Thyroid gland (tissue), 4 donors: ENCODE measurements at regions not wholly inside any gene's neighbourhood (a gene's known extent, or its start where the extent isn't known, plus 50 kb on each side); places are given as distances from the start of the nearest gene placed in this dataset.

ENCODE experiments used
- DNase-seq, 2 donors: peaks; one replicate each; pipeline ENCODE4 v3.0.0-alpha.2; 2019
- H3K27ac ChIP-seq, 3 donors: fragments of 200-600 bp; sonication (generic); 1 replicate in 2 of 3; 2 replicates in 1 of 3; pipeline ENCODE4 v1.5.1; 2016 to 2019; ENCODE audit warnings: mild to moderate bottlenecking in 1 of 3, moderate library complexity in 1 of 3
- H3K27me3 ChIP-seq: fragments of 200-600 bp; sonication (generic); one replicate; pipeline ENCODE4 v1.5.1; 2019
- H3K36me3 ChIP-seq, 2 donors: fragments of 200-600 bp; sonication (generic); one replicate each; pipeline ENCODE4 v1.5.1; 2016 to 2019
- H3K4me1 ChIP-seq, 2 donors: fragments of 200-600 bp; sonication (generic); one replicate each; pipeline ENCODE4 v1.5.1; 2017 to 2019
- H3K4me3 ChIP-seq, 3 donors: fragments of 200-600 bp; sonication (generic); replicated peaks in 1 of 3; 1 replicate in 2 of 3; 2 replicates in 1 of 3; pipeline ENCODE4 v1.5.1; 2016; ENCODE audit warnings: mild to moderate bottlenecking in 1 of 3
- H3K9me3 ChIP-seq: fragments of 200-600 bp; sonication (generic); one replicate; pipeline ENCODE4 v1.5.1; 2017
- POLR2A ChIP-seq, 2 donors: fragments of 450-650 bp; IDR thresholded peaks; one replicate each; pipeline ENCODE4 v1.6.1; 2017; ENCODE audit warnings: antibody characterized with exemption in 2 of 2, mild to moderate bottlenecking in 2 of 2, moderate library complexity in 1 of 2
- WGBS, 2 donors: methylation state at CpG; one replicate each; pipeline ENCODE4 v1.1.5; 2017; 5-methylcytosine and 5-hydroxymethylcytosine counted together
- intact Hi-C: fragments of 100-400 bp; cut with DNase I; formaldehyde crosslinking; loops from one replicate; pipeline ENCODE4 v1.15.1; 2023
- TF ChIP-seq, protein P1 (sequence below), 6 experiments: fragments of 200-600 bp in 3 of 6; fragments of 450-650 bp in 3 of 6; sonication (generic) in 3 of 6; IDR thresholded peaks; one replicate each; pipeline ENCODE4 v1.5.1; 2016 to 2019; ENCODE audit warnings: antibody characterized with exemption in 6 of 6, mild to moderate bottlenecking in 2 of 6, inconsistent platforms in 1 of 6, moderate library complexity in 1 of 6

GRCh38 chr1:98460136-98460535 is 201.4 kb upstream of the SNX7 start:
- H3K27ac ChIP-seq, result no peak overlapping the region
- no peaks in the 10 kb centered on the region for H3K27me3 ChIP-seq
- TF ChIP-seq POLR2A (IDR thresholded peaks at IDR 0.05), result no peak
- DNase-seq, result no peak
- no peaks in the 10 kb centered on the region for H3K9me3 ChIP-seq
- H3K4me3 ChIP-seq, result no peak overlapping the region
- 18 to 32% methylated on average over 1 of the region's 1 CpG for whole genome bisulfite sequencing, 2 donors
- H3K36me3 ChIP-seq, result no peaks in the 10 kb centered on the region
- intact Hi-C loops, result no loop called here
- no peaks in the 10 kb centered on the region for H3K4me1 ChIP-seq

DNA sequence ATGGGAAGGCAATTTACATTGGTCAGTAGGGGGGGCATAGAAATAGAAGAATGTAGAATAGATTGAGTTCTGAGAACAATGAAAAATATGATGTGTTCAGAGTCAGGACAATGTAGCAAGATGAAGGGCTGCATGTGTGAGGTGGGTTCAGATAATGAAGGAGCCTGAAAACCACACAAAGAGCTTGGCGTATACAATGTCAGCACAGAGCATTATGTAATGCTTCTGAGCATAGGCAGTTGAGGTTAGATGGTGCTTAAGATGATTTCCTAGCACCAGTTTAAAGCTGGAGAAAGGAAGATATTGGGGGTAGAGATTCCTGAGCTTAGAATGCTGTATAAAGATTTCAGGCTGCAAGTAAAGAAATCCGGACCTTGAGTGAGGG is 202.0 kb upstream of the SNX7 start:
- no peaks in the 10 kb centered on the region for H3K9me3 ChIP-seq
- intact Hi-C loops, result no loop called here
- no peaks in the 10 kb centered on the region for H3K27me3 ChIP-seq
- H3K4me1 ChIP-seq, result no peaks in the 10 kb centered on the region
- TF ChIP-seq, protein P1, sequence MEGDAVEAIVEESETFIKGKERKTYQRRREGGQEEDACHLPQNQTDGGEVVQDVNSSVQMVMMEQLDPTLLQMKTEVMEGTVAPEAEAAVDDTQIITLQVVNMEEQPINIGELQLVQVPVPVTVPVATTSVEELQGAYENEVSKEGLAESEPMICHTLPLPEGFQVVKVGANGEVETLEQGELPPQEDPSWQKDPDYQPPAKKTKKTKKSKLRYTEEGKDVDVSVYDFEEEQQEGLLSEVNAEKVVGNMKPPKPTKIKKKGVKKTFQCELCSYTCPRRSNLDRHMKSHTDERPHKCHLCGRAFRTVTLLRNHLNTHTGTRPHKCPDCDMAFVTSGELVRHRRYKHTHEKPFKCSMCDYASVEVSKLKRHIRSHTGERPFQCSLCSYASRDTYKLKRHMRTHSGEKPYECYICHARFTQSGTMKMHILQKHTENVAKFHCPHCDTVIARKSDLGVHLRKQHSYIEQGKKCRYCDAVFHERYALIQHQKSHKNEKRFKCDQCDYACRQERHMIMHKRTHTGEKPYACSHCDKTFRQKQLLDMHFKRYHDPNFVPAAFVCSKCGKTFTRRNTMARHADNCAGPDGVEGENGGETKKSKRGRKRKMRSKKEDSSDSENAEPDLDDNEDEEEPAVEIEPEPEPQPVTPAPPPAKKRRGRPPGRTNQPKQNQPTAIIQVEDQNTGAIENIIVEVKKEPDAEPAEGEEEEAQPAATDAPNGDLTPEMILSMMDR (IDR thresholded peaks at IDR 0.05), result no peak
- no peak for TF ChIP-seq POLR2A (IDR thresholded peaks at IDR 0.05)
- no peak overlapping the region for H3K4me3 ChIP-seq
- DNase-seq, result no peak
- no peaks in the 10 kb centered on the region for H3K36me3 ChIP-seq
- WGBS, 2 donors, result 93% methylated on average over 2 of the region's 2 CpGs
- H3K27ac ChIP-seq, result no peak overlapping the region

- Histone ChIP-seq H3K9me3 (no peaks in the 10 kb centered on the region), H3K4me3 (no peak overlapping the region), H3K36me3 (no peaks in the 10 kb centered on the region), H3K27me3 (no peaks in the 10 kb centered on the region), H3K27ac (no peak overlapping the region), H3K4me1 (no peaks in the 10 kb centered on the region)
- intact Hi-C loops, result no loop called here
- 33 to 49% methylated on average over 8 of the region's 8 CpGs for WGBS, 2 donors
- no peak for DNase-seq
- TF ChIP-seq, protein P1 (IDR thresholded peaks at IDR 0.05), result no peak
- no peak for TF ChIP-seq POLR2A (IDR thresholded peaks at IDR 0.05)
Measured at GRCh38 chr1:98458511-98459485, 202.7 kb upstream of the SNX7 start.

GRCh38 chr1:98457248-98457647 is 204.3 kb upstream of the SNX7 start:
- 88 to 92% methylated on average over 4 of the region's 4 CpGs for WGBS, 2 donors
- no peak overlapping the region for H3K27ac ChIP-seq
- no peaks in the 10 kb centered on the region for H3K9me3 ChIP-seq
- H3K36me3 ChIP-seq, result no peaks in the 10 kb centered on the region
- no peak for DNase-seq
- H3K4me3 ChIP-seq, result no peak overlapping the region
- no peaks in the 10 kb centered on the region for H3K27me3 ChIP-seq
- intact Hi-C loops, result no loop called here
- TF ChIP-seq, protein P1 (IDR thresholded peaks at IDR 0.05), result no peak
- TF ChIP-seq POLR2A (IDR thresholded peaks at IDR 0.05), result no peak
- H3K4me1 ChIP-seq, result no peaks in the 10 kb centered on the region

- H3K4me1 ChIP-seq, result no peaks in the 10 kb centered on the region
- DNase-seq, result no peak
- intact Hi-C loops, result no loop called here
- H3K27me3 ChIP-seq, result no peaks in the 10 kb centered on the region
- TF ChIP-seq, protein P1 (IDR thresholded peaks at IDR 0.05), result no peak
- no peak for TF ChIP-seq POLR2A (IDR thresholded peaks at IDR 0.05)
- H3K27ac ChIP-seq, result no peak overlapping the region
- no peaks in the 10 kb centered on the region for H3K9me3 ChIP-seq
- WGBS, 2 donors, result 53 to 70% methylated on average over 4 of the region's 4 CpGs
- H3K36me3 ChIP-seq, result no peaks in the 10 kb centered on the region
- H3K4me3 ChIP-seq, result no peak overlapping the region
Measured at GRCh38 chr1:98454666-98455065, 206.9 kb upstream of the SNX7 start.
